GM12878 (cell line): ENCODE measurements at regions not wholly inside any gene's neighbourhood (a gene's known extent, or its start where the extent isn't known, plus 50 kb on each side); places are given as distances from the start of the nearest gene placed in this dataset.

ENCODE experiments used
- ATAC-seq: fragments of 200-7000 bp; cut with Tn5 transposase; 3 replicates; pipeline ENCODE4 v1.9.1; 2020; ENCODE audit warnings: mild to moderate bottlenecking, moderate library complexity
- BruUV-seq: library from RNA; stranded (reverse); fragments of 400-500 nt; replicated peaks from 2 replicates; lab custom pipeline; 2021; lab: Mats Ljungman, UMichigan
- CTCF ChIA-PET: fragments of 300-600 bp; sonication (Branson Sonifier 250); formaldehyde crosslinking; extraction: SDS; loops from one replicate; lab custom pipeline; 2021; ENCODE audit warnings: inconsistent platforms; lab: Yijun Ruan, JAX
- POLR2A ChIA-PET: fragments of 350-600 bp; formaldehyde crosslinking; extraction: SDS; loops from one replicate; lab custom pipeline; 2021; ENCODE audit warnings: inconsistent platforms; lab: Charles Lee
- RAD21 ChIA-PET: fragments of 300-600 bp; sonication (Branson Sonifier 250); formaldehyde crosslinking; loops from one replicate; lab custom pipeline; 2023; ENCODE audit warnings: antibody characterized with exemption; ENCODE audit not compliant: unreplicated experiment; lab: Charles Lee
- SMC1A ChIA-PET: fragments of 300-600 bp; sonication (Branson Sonifier 250); formaldehyde crosslinking; loops from one replicate; lab custom pipeline; 2023; ENCODE audit not compliant: unreplicated experiment, uncharacterized antibody; lab: Charles Lee
- DNase-seq: peaks from one replicate; pipeline ENCODE4 v3.0.0-alpha.2; 2011; ENCODE audit warnings: low read depth, low spot score
- FAIRE-seq: peaks from 3 replicates; lab custom pipeline; 2011; peaks lifted over from hg19 to GRCh38; lab: Jason Lieb, UNC
- H2AFZ ChIP-seq: 2 replicates; pipeline ENCODE4 v1.6.0; 2011; ENCODE audit warnings: low read depth, low read length, control low read depth; ENCODE audit not compliant: control insufficient read depth
- H3K27ac ChIP-seq: 2 replicates; pipeline ENCODE4 v1.5.1; 2011; ENCODE audit warnings: control low read depth; ENCODE audit not compliant: control insufficient read depth, insufficient read depth
- H3K27me3 ChIP-seq, 2 experiments: replicated peaks in 1 of 2; 2 replicates each; pipeline versions ENCODE4 v1.6.0 to v1.6.1; 2011; ENCODE audit warnings: low read length in 1 of 2; ENCODE audit not compliant: control insufficient read depth in 2 of 2, insufficient read depth in 2 of 2
- H3K36me3 ChIP-seq, 2 experiments: 2 replicates each; pipeline ENCODE4 v1.5.1; 2011; ENCODE audit warnings: low read length in 1 of 2; ENCODE audit not compliant: control insufficient read depth in 2 of 2, insufficient read depth in 2 of 2
- H3K4me1 ChIP-seq: 2 replicates; pipeline ENCODE4 v1.6.1; 2011; ENCODE audit warnings: mild to moderate bottlenecking, low read length, moderate library complexity, mixed read lengths; ENCODE audit not compliant: control insufficient read depth, insufficient read depth
- H3K4me2 ChIP-seq: 2 replicates; pipeline ENCODE4 v1.6.0; 2011; ENCODE audit warnings: control low read depth; ENCODE audit not compliant: control insufficient read depth, insufficient read depth
- H3K4me3 ChIP-seq: fragments of 200-600 bp; sonication (generic); 2 replicates; pipeline ENCODE4 v1.5.1; 2016
- H3K79me2 ChIP-seq: 2 replicates; pipeline ENCODE4 v1.6.0; 2011; ENCODE audit warnings: low read length; ENCODE audit not compliant: control insufficient read depth, insufficient read depth
- H3K9ac ChIP-seq: 2 replicates; pipeline ENCODE4 v1.8.0; 2011; ENCODE audit warnings: low read length, control low read depth, mixed read lengths; ENCODE audit not compliant: control insufficient read depth, insufficient read depth
- H3K9me3 ChIP-seq: replicated peaks from 3 replicates; pipeline ENCODE4 v1.5.1; 2011; ENCODE audit warnings: mild to moderate bottlenecking, low read length; ENCODE audit not compliant: control insufficient read depth, insufficient read depth
- H4K20me1 ChIP-seq: 2 replicates; pipeline ENCODE4 v1.6.0; 2011; ENCODE audit not compliant: control insufficient read depth, insufficient read depth
- ASH2L ChIP-seq: fragments of 300-600, 200-600 bp; sonication (generic); IDR thresholded peaks from 2 replicates; pipeline ENCODE4 v1.6.1; 2017; ENCODE audit warnings: low read depth, mild to moderate bottlenecking, borderline replicate concordance
- CREM ChIP-seq: IDR thresholded peaks from 2 replicates; pipeline ENCODE4 v1.6.1; 2014; ENCODE audit warnings: antibody characterized with exemption, low read depth
- EED ChIP-seq: sonication (generic); IDR thresholded peaks from 2 replicates; pipeline ENCODE4 v1.6.1; 2016; ENCODE audit warnings: antibody characterized with exemption, low read depth
- EP300 ChIP-seq, 2 experiments: fragments of 150-350 bp in 1 of 2; IDR thresholded peaks; 2 replicates each; pipeline ENCODE4 v1.6.1; 2011 to 2012; ENCODE audit warnings: low read depth in 2 of 2, low read length in 2 of 2, borderline replicate concordance in 1 of 2, improper control_type of control experiment in 1 of 2, inconsistent platforms in 1 of 2; ENCODE audit not compliant: control insufficient read depth in 1 of 2
- FOXM1 ChIP-seq: IDR thresholded peaks from 2 replicates; pipeline ENCODE4 v1.6.1; 2012; ENCODE audit warnings: low read depth, mild to moderate bottlenecking, inconsistent platforms, low read length, moderate library complexity
- HDGF ChIP-seq: fragments of 450-650 bp; IDR thresholded peaks from 2 replicates; pipeline ENCODE4 v1.6.1; 2016; ENCODE audit warnings: antibody characterized with exemption
- IKZF2 ChIP-seq, 2 experiments: fragments of 450-650 bp; IDR thresholded peaks; 2 replicates each; pipeline ENCODE4 v1.6.1; 2017; ENCODE audit warnings: mild to moderate bottlenecking in 2 of 2, moderate library complexity in 2 of 2
- IRF4 ChIP-seq: IDR thresholded peaks from 2 replicates; pipeline ENCODE4 v1.6.1; 2011; ENCODE audit warnings: low read depth, low read length
- JUND ChIP-seq: IDR thresholded peaks from 2 replicates; pipeline ENCODE4 v1.6.1; 2012; ENCODE audit warnings: low read depth, mild to moderate bottlenecking, low read length, improper control_type of control experiment, moderate library complexity
- MTA2 ChIP-seq: fragments of 450-650 bp; IDR thresholded peaks from 2 replicates; pipeline ENCODE4 v1.6.1; 2016; ENCODE audit warnings: low read depth, mild to moderate bottlenecking, moderate library complexity
- POLR2A ChIP-seq: IDR thresholded peaks from 2 replicates; pipeline ENCODE4 v1.6.1; 2011; ENCODE audit warnings: low read depth, mild to moderate bottlenecking, low read length
- SMAD5 ChIP-seq: IDR thresholded peaks from 2 replicates; pipeline ENCODE4 v1.6.1; 2016; ENCODE audit warnings: antibody characterized with exemption, low read depth
- SREBF2 ChIP-seq: IDR thresholded peaks from 2 replicates; pipeline ENCODE4 v1.6.1; 2012; ENCODE audit warnings: mild to moderate bottlenecking, low read length
- STAT1 ChIP-seq: fragments of 450-650 bp; conservative IDR thresholded peaks from 2 replicates; pipeline ENCODE4 v1.6.1; 2014; ENCODE audit warnings: antibody characterized with exemption, mild to moderate bottlenecking
- STAT3 ChIP-seq: IDR thresholded peaks from 2 replicates; pipeline ENCODE4 v1.6.1; 2011; ENCODE audit warnings: low read depth, low read length, improper control_type of control experiment
- ZNF24 ChIP-seq: fragments of 450-650 bp; IDR thresholded peaks from 2 replicates; pipeline ENCODE4 v1.6.1; 2017; ENCODE audit warnings: antibody characterized with exemption, mild to moderate bottlenecking
- WGBS: methylation state at CpG from one replicate; pipeline ENCODE4 v1.1.6; 2016; ENCODE audit warnings: low lambda C conversion rate; ENCODE audit not compliant: insufficient replicate concordance, insufficient coverage; ENCODE audit errors: missing lambda C conversion rate; 5-methylcytosine and 5-hydroxymethylcytosine counted together
- in situ Hi-C: fragments of 300-500 bp; cut with MboI; formaldehyde crosslinking; loops from 9 replicates; pipeline ENCODE4 v1.14.3; 2018; ENCODE audit warnings: mixed read lengths
- intact Hi-C: fragments of 100-400 bp; cut with micrococcal nuclease; formaldehyde crosslinking; loops from one replicate; pipeline ENCODE4 v1.14.2; 2022; ENCODE audit not compliant: unreplicated experiment
- TF ChIP-seq, protein P1 (sequence below): fragments of 450-650 bp; IDR thresholded peaks from 2 replicates; pipeline ENCODE4 v1.6.1; 2017; ENCODE audit warnings: borderline replicate concordance
- TF ChIP-seq, protein P2 (sequence below): fragments of 450-650 bp; IDR thresholded peaks from 2 replicates; pipeline ENCODE4 v1.6.1; 2016; ENCODE audit warnings: mild to moderate bottlenecking
- TF ChIP-seq, protein P3 (sequence below): IDR thresholded peaks from 2 replicates; pipeline ENCODE4 v1.6.1; 2011; ENCODE audit warnings: borderline replicate concordance, low read depth, mild to moderate bottlenecking, moderate library complexity, mixed read lengths, low read length; ENCODE audit not compliant: insufficient read depth; ENCODE audit errors: extremely low read length
- TF ChIP-seq, protein P4 (sequence below): fragments of 450-650 bp; IDR thresholded peaks from 2 replicates; pipeline ENCODE4 v1.6.1; 2016; ENCODE audit warnings: mild to moderate bottlenecking
- TF ChIP-seq, protein P5 (sequence below): IDR thresholded peaks from 2 replicates; pipeline ENCODE4 v1.6.1; 2012; ENCODE audit warnings: low read length, inconsistent platforms

DNA sequence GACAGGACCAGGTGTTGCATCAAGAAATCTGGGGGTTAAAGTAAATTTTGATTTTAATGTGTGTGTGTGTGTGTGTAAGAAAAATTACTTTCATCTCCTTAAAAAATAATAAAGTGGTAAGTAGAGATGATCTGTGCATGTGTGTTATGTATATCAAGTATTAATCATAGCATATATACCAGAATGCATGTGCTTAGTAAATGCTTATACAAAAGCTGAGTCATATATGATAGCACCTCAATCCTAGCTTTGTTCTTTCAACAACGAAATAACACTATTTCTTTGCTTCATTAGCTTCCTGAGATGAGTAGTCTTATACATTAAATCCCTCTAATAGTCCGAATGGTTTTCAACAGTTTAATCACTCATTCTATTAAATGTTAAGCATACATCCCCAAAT lies 899.6 kb upstream of the ANO3 start (continued):
- no peak for TF ChIP-seq ASH2L
- TF ChIP-seq IKZF2 (IDR thresholded peaks at IDR 0.05) = no peak
- TF ChIP-seq, protein P1, sequence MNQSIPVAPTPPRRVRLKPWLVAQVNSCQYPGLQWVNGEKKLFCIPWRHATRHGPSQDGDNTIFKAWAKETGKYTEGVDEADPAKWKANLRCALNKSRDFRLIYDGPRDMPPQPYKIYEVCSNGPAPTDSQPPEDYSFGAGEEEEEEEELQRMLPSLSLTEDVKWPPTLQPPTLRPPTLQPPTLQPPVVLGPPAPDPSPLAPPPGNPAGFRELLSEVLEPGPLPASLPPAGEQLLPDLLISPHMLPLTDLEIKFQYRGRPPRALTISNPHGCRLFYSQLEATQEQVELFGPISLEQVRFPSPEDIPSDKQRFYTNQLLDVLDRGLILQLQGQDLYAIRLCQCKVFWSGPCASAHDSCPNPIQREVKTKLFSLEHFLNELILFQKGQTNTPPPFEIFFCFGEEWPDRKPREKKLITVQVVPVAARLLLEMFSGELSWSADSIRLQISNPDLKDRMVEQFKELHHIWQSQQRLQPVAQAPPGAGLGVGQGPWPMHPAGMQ = no peak
- TF ChIP-seq FOXM1 = no peak
- TF ChIP-seq, protein P2, sequence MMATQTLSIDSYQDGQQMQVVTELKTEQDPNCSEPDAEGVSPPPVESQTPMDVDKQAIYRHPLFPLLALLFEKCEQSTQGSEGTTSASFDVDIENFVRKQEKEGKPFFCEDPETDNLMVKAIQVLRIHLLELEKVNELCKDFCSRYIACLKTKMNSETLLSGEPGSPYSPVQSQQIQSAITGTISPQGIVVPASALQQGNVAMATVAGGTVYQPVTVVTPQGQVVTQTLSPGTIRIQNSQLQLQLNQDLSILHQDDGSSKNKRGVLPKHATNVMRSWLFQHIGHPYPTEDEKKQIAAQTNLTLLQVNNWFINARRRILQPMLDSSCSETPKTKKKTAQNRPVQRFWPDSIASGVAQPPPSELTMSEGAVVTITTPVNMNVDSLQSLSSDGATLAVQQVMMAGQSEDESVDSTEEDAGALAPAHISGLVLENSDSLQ = no peak
- TF ChIP-seq MTA2 = no peak

DNA sequence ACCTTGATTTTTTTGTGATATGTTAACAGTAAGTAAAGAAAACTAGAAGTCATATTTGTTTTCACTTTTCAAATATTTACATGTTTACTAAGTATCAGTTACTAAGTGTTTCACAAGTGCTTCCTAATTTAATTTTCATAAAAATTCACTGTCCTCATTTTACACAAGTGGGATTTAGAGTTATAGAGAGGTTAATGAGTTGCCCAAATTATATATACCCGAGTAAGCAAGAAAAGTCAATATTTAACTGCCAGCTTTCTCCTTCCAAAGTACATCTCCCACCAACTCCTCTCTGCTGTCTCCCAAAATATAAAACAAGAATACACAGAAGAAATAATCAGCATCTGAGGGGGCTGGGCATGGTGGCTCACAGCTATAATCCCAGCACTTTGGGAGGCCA lies 896.7 kb upstream of the ANO3 start:
- Histone ChIP-seq H3K4me2 (no peak overlapping the region), H3K27ac (no peak overlapping the region), H3K27me3 (no peaks in the 10 kb centered on the region), H3K9ac (no peak overlapping the region), H3K36me3 (no peaks in the 10 kb centered on the region), H4K20me1 (no peaks in the 10 kb centered on the region), H2AFZ (no peak overlapping the region), H3K4me3 (no peak overlapping the region), H3K4me1 (no peaks in the 10 kb centered on the region), H3K9me3 (no peaks in the 10 kb centered on the region), H3K79me2 (no peaks in the 10 kb centered on the region)
- intact Hi-C loops (no loop called here), in situ Hi-C loops (no loop called here)
- FAIRE-seq (no peak), ATAC-seq (no peak), DNase-seq (no peak)
- SMC1A ChIA-PET = no interaction called here
- no TSS peak for BruUV-seq
- RAD21 ChIA-PET = no interaction called here
- CTCF ChIA-PET = no interaction called here
- POLR2A ChIA-PET = no interaction called here
- 0% methylated on average over 1 of the region's 1 CpG for WGBS
- TF ChIP-seq POLR2A (no peak), JUND (no peak), SREBF2 (no peak), HDGF (no peak), ZNF24 (no peak), EP300 (IDR thresholded peaks at IDR 0.05; ENCODE audit: borderline replicate concordance in 1 of 2, control insufficient read depth in 1 of 2, low read depth in 2 of 2, low read length in 2 of 2) (no peak), STAT3 (no peak), EED (no peak), CREM (no peak), IRF4 (no peak), SMAD5 (no peak), STAT1 (no peak)
- TF ChIP-seq, protein P3, sequence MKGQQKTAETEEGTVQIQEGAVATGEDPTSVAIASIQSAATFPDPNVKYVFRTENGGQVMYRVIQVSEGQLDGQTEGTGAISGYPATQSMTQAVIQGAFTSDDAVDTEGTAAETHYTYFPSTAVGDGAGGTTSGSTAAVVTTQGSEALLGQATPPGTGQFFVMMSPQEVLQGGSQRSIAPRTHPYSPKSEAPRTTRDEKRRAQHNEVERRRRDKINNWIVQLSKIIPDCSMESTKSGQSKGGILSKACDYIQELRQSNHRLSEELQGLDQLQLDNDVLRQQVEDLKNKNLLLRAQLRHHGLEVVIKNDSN = no peak
- TF ChIP-seq, protein P4, sequence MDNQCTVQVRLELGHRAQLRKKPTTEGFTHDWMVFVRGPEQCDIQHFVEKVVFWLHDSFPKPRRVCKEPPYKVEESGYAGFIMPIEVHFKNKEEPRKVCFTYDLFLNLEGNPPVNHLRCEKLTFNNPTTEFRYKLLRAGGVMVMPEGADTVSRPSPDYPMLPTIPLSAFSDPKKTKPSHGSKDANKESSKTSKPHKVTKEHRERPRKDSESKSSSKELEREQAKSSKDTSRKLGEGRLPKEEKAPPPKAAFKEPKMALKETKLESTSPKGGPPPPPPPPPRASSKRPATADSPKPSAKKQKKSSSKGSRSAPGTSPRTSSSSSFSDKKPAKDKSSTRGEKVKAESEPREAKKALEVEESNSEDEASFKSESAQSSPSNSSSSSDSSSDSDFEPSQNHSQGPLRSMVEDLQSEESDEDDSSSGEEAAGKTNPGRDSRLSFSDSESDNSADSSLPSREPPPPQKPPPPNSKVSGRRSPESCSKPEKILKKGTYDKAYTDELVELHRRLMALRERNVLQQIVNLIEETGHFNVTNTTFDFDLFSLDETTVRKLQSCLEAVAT = no peak
- TF ChIP-seq, protein P5, sequence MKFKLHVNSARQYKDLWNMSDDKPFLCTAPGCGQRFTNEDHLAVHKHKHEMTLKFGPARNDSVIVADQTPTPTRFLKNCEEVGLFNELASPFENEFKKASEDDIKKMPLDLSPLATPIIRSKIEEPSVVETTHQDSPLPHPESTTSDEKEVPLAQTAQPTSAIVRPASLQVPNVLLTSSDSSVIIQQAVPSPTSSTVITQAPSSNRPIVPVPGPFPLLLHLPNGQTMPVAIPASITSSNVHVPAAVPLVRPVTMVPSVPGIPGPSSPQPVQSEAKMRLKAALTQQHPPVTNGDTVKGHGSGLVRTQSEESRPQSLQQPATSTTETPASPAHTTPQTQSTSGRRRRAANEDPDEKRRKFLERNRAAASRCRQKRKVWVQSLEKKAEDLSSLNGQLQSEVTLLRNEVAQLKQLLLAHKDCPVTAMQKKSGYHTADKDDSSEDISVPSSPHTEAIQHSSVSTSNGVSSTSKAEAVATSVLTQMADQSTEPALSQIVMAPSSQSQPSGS = no peak
